Lower lobe of right lung (tissue), 2 donors: ENCODE measurements at regions not wholly inside any gene's neighbourhood (a gene's known extent, or its start where the extent isn't known, plus 50 kb on each side); places are given as distances from the start of the nearest gene placed in this dataset.

Experiments used
- ATAC-seq, 2 donors: fragments of 200-7000 bp; cut with Tn5 transposase; one replicate each; pipeline ENCODE4 v1.9.1; 2020 to 2022; ENCODE audit warnings: mild to moderate bottlenecking in 2 of 2, moderate library complexity in 2 of 2
- DNase-seq: peaks from one replicate; pipeline ENCODE4 v3.0.0-alpha.2; 2020
- H3K27ac ChIP-seq: fragments of 200-600 bp; one replicate; pipeline ENCODE4 v1.8.0; 2022
- H3K27me3 ChIP-seq: fragments of 200-600 bp; one replicate; pipeline ENCODE4 v1.8.0; 2022; ENCODE audit warnings: low read depth
- H3K36me3 ChIP-seq: fragments of 200-600 bp; one replicate; pipeline ENCODE4 v1.8.0; 2022; ENCODE audit warnings: mild to moderate bottlenecking
- H3K4me1 ChIP-seq: fragments of 200-600 bp; one replicate; pipeline ENCODE4 v1.8.0; 2022
- H3K4me3 ChIP-seq: fragments of 200-600 bp; one replicate; pipeline ENCODE4 v1.8.0; 2022; ENCODE audit warnings: mild to moderate bottlenecking
- H3K9me3 ChIP-seq: fragments of 200-600 bp; one replicate; pipeline ENCODE4 v1.8.0; 2022
- intact Hi-C: fragments of 100-400 bp; cut with DNase I; formaldehyde crosslinking; loops from one replicate; pipeline ENCODE4 v1.11.0; 2022
- TF ChIP-seq, protein P1 (sequence below): fragments of 200-600 bp; IDR thresholded peaks from one replicate; pipeline ENCODE4 v1.8.0; 2022; ENCODE audit warnings: antibody characterized with exemption, mild to moderate bottlenecking
- donor health status: DM: no; HTN: yes; CAD: no; lungs with severe emphysema.

DNA sequence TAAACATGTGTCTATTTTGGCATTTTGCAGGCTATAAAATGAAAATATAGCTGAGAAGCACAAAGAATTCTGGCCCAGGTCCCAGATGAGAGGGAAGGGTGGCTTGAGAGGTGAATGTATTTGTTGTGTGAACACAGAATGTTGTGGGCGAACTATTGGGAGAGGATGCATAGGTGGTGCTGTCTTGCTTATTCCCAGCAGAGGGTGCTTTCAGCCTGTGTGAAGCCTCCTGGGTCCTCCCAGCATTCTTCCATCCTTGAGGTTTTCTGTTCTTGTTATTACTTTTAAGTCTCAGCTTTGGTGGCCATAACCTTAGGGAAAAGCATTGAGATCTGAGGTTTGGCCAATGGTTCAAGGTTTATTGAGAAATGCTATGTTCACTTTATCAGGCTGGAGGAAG, 108.7 kb upstream of the SNX19 start:
- Histone ChIP-seq H3K27ac (no peak overlapping the region), H3K4me3 (no peak overlapping the region), H3K9me3 (no peaks in the 10 kb centered on the region), H3K27me3 (no peaks in the 10 kb centered on the region), H3K4me1 (no peaks in the 10 kb centered on the region), H3K36me3 (no peaks in the 10 kb centered on the region)
- intact Hi-C loops = no loop called here
- ATAC-seq = peak in 1 of 2 donors; percentile 47
- TF ChIP-seq, protein P1, sequence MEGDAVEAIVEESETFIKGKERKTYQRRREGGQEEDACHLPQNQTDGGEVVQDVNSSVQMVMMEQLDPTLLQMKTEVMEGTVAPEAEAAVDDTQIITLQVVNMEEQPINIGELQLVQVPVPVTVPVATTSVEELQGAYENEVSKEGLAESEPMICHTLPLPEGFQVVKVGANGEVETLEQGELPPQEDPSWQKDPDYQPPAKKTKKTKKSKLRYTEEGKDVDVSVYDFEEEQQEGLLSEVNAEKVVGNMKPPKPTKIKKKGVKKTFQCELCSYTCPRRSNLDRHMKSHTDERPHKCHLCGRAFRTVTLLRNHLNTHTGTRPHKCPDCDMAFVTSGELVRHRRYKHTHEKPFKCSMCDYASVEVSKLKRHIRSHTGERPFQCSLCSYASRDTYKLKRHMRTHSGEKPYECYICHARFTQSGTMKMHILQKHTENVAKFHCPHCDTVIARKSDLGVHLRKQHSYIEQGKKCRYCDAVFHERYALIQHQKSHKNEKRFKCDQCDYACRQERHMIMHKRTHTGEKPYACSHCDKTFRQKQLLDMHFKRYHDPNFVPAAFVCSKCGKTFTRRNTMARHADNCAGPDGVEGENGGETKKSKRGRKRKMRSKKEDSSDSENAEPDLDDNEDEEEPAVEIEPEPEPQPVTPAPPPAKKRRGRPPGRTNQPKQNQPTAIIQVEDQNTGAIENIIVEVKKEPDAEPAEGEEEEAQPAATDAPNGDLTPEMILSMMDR = no peak
- no peak for DNase-seq

DNA sequence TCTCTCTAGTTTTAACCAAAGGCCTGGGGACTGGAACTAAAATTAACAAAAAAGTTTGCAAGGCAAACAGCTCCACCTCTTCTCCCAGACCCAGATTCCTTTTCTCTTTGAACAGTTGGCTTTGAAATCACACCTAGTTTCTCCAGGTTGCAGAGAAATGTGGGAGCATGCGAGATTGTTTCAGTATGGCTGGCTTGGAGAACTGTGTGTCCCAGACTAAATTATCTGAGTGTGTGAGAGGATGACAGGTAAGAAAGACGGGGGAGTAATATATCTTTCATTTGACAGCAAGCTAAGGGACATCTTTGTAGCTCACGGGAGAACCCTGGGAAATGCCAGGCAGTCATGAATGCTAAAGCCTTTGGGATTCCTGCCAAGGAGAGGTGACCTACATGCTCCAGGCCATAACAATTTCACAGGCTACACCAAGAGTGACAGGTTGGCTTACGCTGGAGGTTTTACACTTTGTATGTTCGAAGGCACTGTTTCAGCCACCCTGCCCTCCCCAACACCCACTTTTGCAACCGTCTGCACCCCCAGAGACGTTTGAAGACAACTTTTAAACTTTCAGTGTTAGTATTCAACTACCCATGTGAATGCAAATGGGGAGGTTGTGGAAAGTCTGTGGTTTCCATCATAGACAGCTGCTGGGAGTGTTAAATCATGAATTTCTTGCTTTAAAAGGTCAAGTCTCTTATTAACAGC, 109.3 kb upstream of the SNX19 start:
- H3K4me3 ChIP-seq = no peak overlapping the region
- no peaks in the 10 kb centered on the region for H3K27me3 ChIP-seq
- TF ChIP-seq, protein P1 = no peak
- H3K4me1 ChIP-seq = no peaks in the 10 kb centered on the region
- intact Hi-C loops = no loop called here
- no peaks in the 10 kb centered on the region for H3K9me3 ChIP-seq
- H3K27ac ChIP-seq = no peak overlapping the region
- ATAC-seq (no peak), DNase-seq (no peak)
- H3K36me3 ChIP-seq = no peaks in the 10 kb centered on the region

DNA sequence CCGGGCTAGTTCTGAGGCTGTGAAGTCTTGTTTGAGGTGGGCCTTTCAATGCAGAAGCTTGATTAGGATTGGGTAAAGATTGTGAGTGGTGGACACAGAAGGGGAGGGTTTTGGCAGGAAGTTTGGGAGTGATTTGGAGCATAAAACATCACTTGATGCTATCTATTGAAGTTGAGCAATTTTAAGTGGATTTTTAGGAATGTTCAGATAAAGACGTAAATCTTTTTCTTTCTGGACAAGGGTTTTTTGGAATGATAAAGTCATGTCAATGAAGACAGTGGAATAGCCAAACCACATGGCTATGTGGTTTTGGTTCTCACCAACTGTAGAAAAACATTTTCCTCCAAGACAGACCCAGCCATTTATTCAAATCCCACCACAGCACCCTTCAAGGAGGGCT, 111.2 kb upstream of the SNX19 start:
- Histone ChIP-seq H3K9me3 (no peaks in the 10 kb centered on the region), H3K4me3 (no peak overlapping the region), H3K36me3 (no peaks in the 10 kb centered on the region), H3K27ac (no peak overlapping the region), H3K27me3 (no peaks in the 10 kb centered on the region), H3K4me1 (no peaks in the 10 kb centered on the region)
- ATAC-seq (no peak), DNase-seq (no peak)
- TF ChIP-seq, protein P1 = no peak
- intact Hi-C loops = no loop called here

DNA sequence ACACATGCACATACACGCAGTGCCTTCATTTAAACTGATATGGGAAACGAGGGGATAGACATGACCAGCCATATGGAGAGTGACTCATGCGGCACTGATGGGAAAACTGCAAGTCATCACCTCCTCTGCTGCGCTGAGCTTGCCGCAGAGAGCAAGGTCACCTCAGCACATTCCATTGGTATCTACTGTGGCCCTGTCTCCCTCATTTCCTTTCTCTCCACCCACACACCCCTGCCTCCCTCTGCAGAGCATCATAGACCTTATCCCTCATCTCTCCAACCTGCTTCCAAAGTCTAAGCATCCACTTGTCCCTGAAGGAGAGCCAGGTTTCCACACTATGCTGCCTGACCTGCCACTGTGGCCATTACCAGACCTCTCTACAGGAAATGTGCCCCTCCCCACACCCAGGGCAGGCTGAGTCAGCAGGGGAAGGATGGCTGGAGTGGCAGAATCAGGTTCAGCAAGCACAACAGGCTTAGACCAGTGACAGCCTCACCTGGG, 116.9 kb upstream of the SNX19 start:
- intact Hi-C loops = no loop called here
- no peak for DNase-seq

DNA sequence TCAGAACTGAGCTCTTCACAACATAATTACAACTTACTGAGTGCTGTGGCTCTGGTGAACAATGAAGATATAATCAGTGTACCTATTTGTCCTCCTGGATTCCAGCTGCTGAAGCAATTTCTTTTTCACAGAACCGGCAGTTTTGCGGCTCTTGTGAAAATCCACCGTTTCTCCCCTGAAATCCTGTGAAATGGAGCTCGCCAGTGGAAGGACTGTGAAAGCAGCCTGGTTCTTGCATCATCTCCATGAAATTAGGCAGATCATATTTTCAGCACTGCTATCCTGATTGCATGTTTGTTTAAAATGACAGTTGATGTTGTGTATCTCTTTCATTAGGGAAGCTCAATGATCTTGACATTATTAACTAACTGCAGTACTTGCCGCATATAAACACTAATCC, 120.2 kb upstream of the SNX19 start:
- no peaks in the 10 kb centered on the region for H3K36me3 ChIP-seq
- DNase-seq (no peak), ATAC-seq (no peak)
- H3K4me1 ChIP-seq = no peaks in the 10 kb centered on the region
- H3K4me3 ChIP-seq = no peak overlapping the region
- H3K27me3 ChIP-seq = no peaks in the 10 kb centered on the region
- intact Hi-C loops = no loop called here
- no peaks in the 10 kb centered on the region for H3K9me3 ChIP-seq
- no peak overlapping the region for H3K27ac ChIP-seq
- TF ChIP-seq, protein P1 = no peak

More for the DNA sequence above, 116.9 kb upstream of the SNX19 start:
- H3K36me3 ChIP-seq = no peaks in the 10 kb centered on the region
- H3K9me3 ChIP-seq = no peaks in the 10 kb centered on the region
- no peak overlapping the region for H3K4me3 ChIP-seq
- H3K27ac ChIP-seq = no peak overlapping the region
- no peaks in the 10 kb centered on the region for H3K4me1 ChIP-seq
- ATAC-seq = peak; percentile 29 to 67
- H3K27me3 ChIP-seq = no peaks in the 10 kb centered on the region
- TF ChIP-seq, protein P1 = no peak
